ENCODE measurements at regions not wholly inside any gene's neighbourhood (a gene's known extent, or its start where the extent isn't known, plus 50 kb on each side); places are given as distances from the start of the nearest gene placed in this dataset.

DNA sequence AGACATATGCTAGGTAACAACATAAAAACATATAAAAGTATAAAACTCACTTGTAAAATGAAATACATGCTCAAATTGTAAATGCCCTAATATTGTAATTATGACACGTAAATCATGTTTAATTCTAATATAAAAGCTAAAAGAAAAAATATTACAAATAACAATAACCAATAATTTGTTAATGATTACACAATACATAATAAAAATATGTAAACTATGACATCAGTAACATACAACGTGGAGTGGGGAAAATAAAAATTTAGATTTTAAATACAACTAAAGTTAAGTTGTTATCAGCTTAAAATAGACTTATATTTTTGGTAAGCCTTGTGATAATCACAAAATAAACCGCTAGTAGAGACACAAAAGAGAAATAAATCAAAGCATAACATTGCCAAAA is 376.4 kb downstream of the BRINP2 start:
- TF ChIP-seq POLR2AphosphoS5 (IDR thresholded peaks at IDR 0.05; ENCODE audit: borderline replicate concordance, low read depth, low read length) (no peak), EZH2 (IDR thresholded peaks at IDR 0.05) (no peak), FOXP2 (optimal IDR thresholded peaks at IDR 0.05; ENCODE audit: control extremely low read depth, extremely low read length, insufficient read depth) (no peak)

All from SK-N-MC (cell line).